ENCODE measurements at regions not wholly inside any gene's neighbourhood (a gene's known extent, or its start where the extent isn't known, plus 50 kb on each side); places are given as distances from the start of the nearest gene placed in this dataset.

DNA sequence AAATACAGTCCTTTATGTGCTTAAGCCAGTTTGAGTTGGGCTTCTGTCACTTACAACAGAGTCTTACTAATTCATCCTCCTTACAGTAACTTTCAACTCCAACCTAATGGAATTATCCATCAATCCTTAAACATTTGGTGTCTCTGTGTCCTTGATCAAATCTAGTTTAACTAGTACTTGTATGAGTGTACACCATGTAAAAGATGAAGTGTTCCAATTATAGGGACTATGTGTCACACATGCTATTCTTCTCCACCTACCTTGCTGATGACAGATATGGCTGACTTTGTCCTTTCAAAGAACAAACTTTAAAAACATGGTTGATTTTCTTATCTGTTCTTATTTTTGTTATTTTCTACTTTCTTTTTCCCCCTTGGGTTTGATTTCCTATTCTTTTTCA, 60.4 kb upstream of the NBPF3 start:
- TF ChIP-seq, protein P1, sequence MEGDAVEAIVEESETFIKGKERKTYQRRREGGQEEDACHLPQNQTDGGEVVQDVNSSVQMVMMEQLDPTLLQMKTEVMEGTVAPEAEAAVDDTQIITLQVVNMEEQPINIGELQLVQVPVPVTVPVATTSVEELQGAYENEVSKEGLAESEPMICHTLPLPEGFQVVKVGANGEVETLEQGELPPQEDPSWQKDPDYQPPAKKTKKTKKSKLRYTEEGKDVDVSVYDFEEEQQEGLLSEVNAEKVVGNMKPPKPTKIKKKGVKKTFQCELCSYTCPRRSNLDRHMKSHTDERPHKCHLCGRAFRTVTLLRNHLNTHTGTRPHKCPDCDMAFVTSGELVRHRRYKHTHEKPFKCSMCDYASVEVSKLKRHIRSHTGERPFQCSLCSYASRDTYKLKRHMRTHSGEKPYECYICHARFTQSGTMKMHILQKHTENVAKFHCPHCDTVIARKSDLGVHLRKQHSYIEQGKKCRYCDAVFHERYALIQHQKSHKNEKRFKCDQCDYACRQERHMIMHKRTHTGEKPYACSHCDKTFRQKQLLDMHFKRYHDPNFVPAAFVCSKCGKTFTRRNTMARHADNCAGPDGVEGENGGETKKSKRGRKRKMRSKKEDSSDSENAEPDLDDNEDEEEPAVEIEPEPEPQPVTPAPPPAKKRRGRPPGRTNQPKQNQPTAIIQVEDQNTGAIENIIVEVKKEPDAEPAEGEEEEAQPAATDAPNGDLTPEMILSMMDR (conservative IDR thresholded peaks at IDR 0.05) = no peak
- TF ChIP-seq EZH2 (IDR thresholded peaks at IDR 0.05; ENCODE audit: low read depth) = no peak

Measured in PC-9 (cell line).